ENCODE measurements at regions not wholly inside any gene's neighbourhood (a gene's known extent, or its start where the extent isn't known, plus 50 kb on each side); places are given as distances from the start of the nearest gene placed in this dataset.

GRCh38 chrX:115901241-115901640 is 269.3 kb upstream of the AGTR2 start:
- H3K27ac ChIP-seq = no peak overlapping the region
- no peak for TF ChIP-seq CTCF (conservative IDR thresholded peaks at IDR 0.05; ENCODE audit: low read depth)
- CTCF ChIA-PET = no interaction called here
- POLR2A ChIA-PET (ENCODE audit: low non-redundant PET) = no interaction called here
- no peak for DNase-seq (ENCODE audit: low spot score)

DNA sequence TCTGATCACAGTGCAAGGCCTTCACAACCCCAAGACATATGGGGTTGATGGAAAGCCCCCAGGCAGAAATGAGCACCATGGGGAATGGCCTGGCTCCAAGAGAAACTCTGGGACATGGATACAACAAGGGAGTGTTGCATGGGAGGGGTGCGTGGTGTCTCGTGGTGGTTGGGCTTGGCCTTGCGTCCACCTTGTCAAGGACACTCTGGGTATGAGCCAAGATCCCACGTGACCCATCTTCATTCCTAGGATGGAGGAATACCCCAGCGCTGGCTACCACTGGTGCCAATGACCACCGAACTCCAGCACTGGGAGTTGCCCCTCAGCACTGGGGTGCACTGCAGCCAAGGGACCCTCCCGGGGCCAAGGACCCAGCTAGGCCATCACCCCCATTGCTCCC is 267.5 kb upstream of the AGTR2 start:
- no peak for TF ChIP-seq CTCF (conservative IDR thresholded peaks at IDR 0.05; ENCODE audit: low read depth)
- POLR2A ChIA-PET (ENCODE audit: low non-redundant PET) = no interaction called here
- CTCF ChIA-PET = no interaction called here
- no peak for DNase-seq (ENCODE audit: low spot score)
- H3K27ac ChIP-seq = no peak overlapping the region

DNA sequence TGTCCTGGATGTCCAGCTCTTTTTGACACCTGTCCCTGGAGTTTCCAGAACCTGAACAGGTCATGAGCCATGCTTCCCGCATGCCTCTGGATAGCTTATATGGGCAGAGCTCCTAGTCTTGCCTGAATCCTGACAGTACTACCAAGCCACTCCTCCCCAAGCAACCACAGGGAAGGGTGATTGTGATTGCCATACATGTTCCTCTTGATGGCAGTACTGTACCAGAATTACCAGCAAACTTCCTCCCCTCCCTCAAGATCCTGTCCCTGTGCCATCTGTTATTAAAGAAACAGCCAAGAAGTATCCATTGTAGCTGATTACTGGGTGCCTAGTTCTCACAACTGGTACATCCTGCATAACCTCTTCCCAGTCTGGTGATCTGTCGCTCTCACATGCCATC is 264.3 kb upstream of the AGTR2 start:
- POLR2A ChIA-PET (ENCODE audit: low non-redundant PET) = no interaction called here
- TF ChIP-seq CTCF (conservative IDR thresholded peaks at IDR 0.05; ENCODE audit: low read depth) = no peak
- CTCF ChIA-PET = no interaction called here
- no peak overlapping the region for H3K27ac ChIP-seq
- DNase-seq (ENCODE audit: low spot score) = no peak

- POLR2A ChIA-PET (ENCODE audit: low non-redundant PET) = no interaction called here
- CTCF ChIA-PET = no interaction called here
Measured at GRCh38 chrX:115906881-115907280, 263.7 kb upstream of the AGTR2 start.

DNA sequence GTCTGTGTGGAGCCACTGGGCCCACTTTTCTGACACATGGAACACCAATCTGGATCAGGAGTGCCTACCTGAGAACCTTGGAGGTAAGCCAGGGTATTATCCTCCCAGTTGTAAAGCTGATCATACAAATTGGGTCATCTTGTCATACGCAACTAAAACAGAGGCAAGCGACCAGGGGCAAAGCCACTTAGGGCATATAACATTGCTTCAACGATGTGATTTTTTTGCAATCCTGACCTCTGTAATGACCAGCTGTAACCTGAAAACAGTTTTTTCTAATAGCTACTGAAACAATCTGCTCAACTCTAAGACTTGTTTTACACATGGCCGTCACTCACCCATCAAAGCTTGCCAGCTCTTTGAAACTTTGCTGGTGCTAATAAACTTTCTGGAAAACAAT is 261.5 kb upstream of the AGTR2 start:
- no peak overlapping the region for H3K27ac ChIP-seq
- CTCF ChIA-PET = no interaction called here

More at GRCh38 chrX:115906881-115907280, 263.7 kb upstream of the AGTR2 start:
- DNase-seq (ENCODE audit: low spot score) = no peak
- TF ChIP-seq CTCF (conservative IDR thresholded peaks at IDR 0.05; ENCODE audit: low read depth) = no peak
- H3K27ac ChIP-seq = no peak overlapping the region

GRCh38 chrX:115911967-115912366 is 258.6 kb upstream of the AGTR2 start:
- H3K27ac ChIP-seq = no peak overlapping the region
- no peak for DNase-seq (ENCODE audit: low spot score)
- POLR2A ChIA-PET (ENCODE audit: low non-redundant PET) = no interaction called here
- CTCF ChIA-PET = no interaction called here
- TF ChIP-seq CTCF (conservative IDR thresholded peaks at IDR 0.05; ENCODE audit: low read depth) = no peak

More for the DNA sequence above, 261.5 kb upstream of the AGTR2 start:
- DNase-seq (ENCODE audit: low spot score) = no peak
- POLR2A ChIA-PET (ENCODE audit: low non-redundant PET) = no interaction called here
- no peak for TF ChIP-seq CTCF (conservative IDR thresholded peaks at IDR 0.05; ENCODE audit: low read depth)

DNA sequence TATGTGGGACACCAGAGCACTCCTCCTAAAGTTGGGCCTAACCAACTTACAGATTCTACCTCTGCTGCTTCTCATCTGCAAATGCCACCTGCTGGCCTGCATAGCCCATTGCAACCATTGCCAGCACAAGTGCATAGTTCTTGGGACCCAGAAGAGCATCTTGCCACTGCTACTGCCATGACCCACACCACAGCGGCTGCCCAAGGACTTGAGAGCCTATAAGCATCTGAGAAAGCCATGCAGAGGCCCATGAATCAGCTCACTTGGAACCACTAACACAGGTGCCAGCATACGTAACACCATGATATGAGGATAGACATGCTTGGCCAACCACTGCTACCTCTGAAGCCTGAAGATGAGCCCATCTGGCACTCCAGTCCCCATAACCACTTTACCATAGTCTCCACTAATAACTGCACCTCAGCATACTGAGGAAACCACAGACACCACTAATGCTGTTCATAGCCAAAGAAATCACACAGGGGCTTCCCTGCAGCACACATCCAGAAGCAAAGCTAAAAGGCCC is 258.1 kb upstream of the AGTR2 start:
- no peak overlapping the region for H3K27ac ChIP-seq
- TF ChIP-seq CTCF (conservative IDR thresholded peaks at IDR 0.05; ENCODE audit: low read depth) = no peak
- CTCF ChIA-PET = no interaction called here
- DNase-seq (ENCODE audit: low spot score) = no peak
- POLR2A ChIA-PET (ENCODE audit: low non-redundant PET) = no interaction called here
